ENCODE measurements at regions not wholly inside any gene's neighbourhood (a gene's known extent, or its start where the extent isn't known, plus 50 kb on each side); places are given as distances from the start of the nearest gene placed in this dataset.

GRCh38 chr5:122694884-122695283 is 80.0 kb upstream of the SNX2 start:
- TF ChIP-seq CTCF (IDR thresholded peaks at IDR 0.05), result no peak
- TF ChIP-seq POLR2A (IDR thresholded peaks at IDR 0.05), result no peak

Measured in uterus (tissue), 2 donors.